ENCODE measurements at regions not wholly inside any gene's neighbourhood (a gene's known extent, or its start where the extent isn't known, plus 50 kb on each side); places are given as distances from the start of the nearest gene placed in this dataset.

DNA sequence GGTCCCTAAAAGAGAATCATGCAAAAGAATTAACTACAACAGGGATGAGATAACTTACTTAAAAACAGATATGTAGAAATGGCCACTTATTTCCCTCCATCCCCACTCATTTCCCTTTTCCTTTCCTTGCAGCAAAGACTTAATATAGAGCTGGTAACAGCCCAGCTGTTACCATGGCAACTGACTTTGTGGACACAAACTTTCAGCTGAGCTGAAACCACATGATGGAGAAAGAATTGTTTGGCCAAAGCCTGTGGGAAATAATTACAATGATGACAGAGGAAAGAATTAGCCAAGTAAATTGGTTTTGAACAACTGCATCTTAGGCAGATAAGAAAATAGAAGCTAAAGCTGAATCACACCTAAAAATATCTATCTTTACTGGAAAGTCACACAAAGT, 364.9 kb downstream of the GALC start:
- Mint-ChIP-seq H3K4me3 (ENCODE audit: low read depth, unreplicated experiment) (no peak overlapping the region), H3K9me3 (ENCODE audit: low read depth, unreplicated experiment) (peaks cover 3% of the 10 kb centered on the region), H3K27me3 (ENCODE audit: unreplicated experiment) (peaks cover 16% of the 10 kb centered on the region), H3K27ac (ENCODE audit: unreplicated experiment) (no peak overlapping the region), H3K36me3 (ENCODE audit: insufficient read depth, unreplicated experiment) (peaks cover 1% of the 10 kb centered on the region), H3K4me1 (ENCODE audit: low read depth, unreplicated experiment) (no peaks in the 10 kb centered on the region)
- BruUV-seq (replicated peaks): no TSS peak
- intact Hi-C loops (cut with micrococcal nuclease; ENCODE audit: unreplicated experiment): no loop called here
- CTCF ChIA-PET: interaction anchor here (0.7 kb wide), 2 partner anchors 41 to 61 kb away, joined by 3 read pairs; no protein-coding TSS in a partner anchor
- DNase-seq: no peak
- TF ChIP-seq, protein P1, sequence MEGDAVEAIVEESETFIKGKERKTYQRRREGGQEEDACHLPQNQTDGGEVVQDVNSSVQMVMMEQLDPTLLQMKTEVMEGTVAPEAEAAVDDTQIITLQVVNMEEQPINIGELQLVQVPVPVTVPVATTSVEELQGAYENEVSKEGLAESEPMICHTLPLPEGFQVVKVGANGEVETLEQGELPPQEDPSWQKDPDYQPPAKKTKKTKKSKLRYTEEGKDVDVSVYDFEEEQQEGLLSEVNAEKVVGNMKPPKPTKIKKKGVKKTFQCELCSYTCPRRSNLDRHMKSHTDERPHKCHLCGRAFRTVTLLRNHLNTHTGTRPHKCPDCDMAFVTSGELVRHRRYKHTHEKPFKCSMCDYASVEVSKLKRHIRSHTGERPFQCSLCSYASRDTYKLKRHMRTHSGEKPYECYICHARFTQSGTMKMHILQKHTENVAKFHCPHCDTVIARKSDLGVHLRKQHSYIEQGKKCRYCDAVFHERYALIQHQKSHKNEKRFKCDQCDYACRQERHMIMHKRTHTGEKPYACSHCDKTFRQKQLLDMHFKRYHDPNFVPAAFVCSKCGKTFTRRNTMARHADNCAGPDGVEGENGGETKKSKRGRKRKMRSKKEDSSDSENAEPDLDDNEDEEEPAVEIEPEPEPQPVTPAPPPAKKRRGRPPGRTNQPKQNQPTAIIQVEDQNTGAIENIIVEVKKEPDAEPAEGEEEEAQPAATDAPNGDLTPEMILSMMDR (IDR thresholded peaks at IDR 0.05; ENCODE audit: unreplicated experiment): no peak

DNA sequence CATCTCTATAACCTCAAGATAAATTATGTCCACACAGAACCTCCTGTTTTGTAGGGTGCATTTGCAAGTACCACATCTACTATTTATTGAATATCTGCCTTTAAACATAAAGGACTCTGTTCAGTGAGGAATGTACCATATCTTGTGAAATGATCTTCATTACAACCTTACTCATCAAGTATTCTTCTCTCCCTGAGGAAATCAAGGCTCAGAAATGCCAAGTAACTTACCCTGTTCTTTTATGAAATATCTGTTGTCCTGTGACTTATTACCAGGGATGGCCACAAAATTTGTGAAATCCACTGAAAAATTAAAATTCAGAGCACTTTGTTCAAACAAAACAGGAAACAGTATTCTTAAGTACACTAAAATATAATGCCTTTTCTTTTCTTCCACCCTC, 366.7 kb downstream of the GALC start:
- CTCF ChIA-PET: no interaction called here

DNA sequence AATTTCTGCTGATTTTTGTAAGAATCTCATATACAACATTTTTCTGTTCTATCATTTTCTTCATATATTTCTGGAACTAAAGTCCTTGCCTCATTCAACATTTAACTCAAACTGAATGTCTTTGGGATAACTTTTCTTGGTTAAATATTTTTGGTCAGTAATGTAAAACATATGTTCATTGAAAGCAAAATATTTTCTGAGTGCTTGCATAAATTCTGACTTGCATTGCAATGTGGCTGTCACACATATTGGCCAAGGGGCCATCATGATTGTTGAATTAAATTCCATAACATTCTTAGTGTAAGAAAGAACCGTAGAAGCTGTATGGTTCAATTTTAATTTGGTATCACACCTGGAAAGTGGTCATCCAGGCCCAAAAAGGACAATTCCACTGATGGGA, 369.4 kb downstream of the GALC start:
- intact Hi-C loops (cut with micrococcal nuclease; ENCODE audit: unreplicated experiment): no loop called here
- H3K9me3 Mint-ChIP-seq (ENCODE audit: low read depth, unreplicated experiment): peaks cover 7% of the 10 kb centered on the region
- H3K27ac Mint-ChIP-seq (ENCODE audit: unreplicated experiment): no peak overlapping the region
- CTCF ChIA-PET: interaction anchor here (0.5 kb wide), 1 partner anchor 848 kb away, joined by 4 read pairs; no protein-coding TSS in a partner anchor
- no peaks in the 10 kb centered on the region for H3K4me1 Mint-ChIP-seq (ENCODE audit: low read depth, unreplicated experiment)
- DNase-seq: no peak
- H3K27me3 Mint-ChIP-seq (ENCODE audit: unreplicated experiment): no peaks in the 10 kb centered on the region
- H3K4me3 Mint-ChIP-seq (ENCODE audit: low read depth, unreplicated experiment): no peak overlapping the region
- peaks cover 5% of the 10 kb centered on the region for H3K36me3 Mint-ChIP-seq (ENCODE audit: insufficient read depth, unreplicated experiment)
- BruUV-seq (replicated peaks): no TSS peak
- TF ChIP-seq, protein P1 (IDR thresholded peaks at IDR 0.05; ENCODE audit: unreplicated experiment): no peak

More for the DNA sequence above, 366.7 kb downstream of the GALC start:
- Mint-ChIP-seq H3K36me3 (ENCODE audit: insufficient read depth, unreplicated experiment) (peaks cover 5% of the 10 kb centered on the region), H3K9me3 (ENCODE audit: low read depth, unreplicated experiment) (peaks cover 7% of the 10 kb centered on the region), H3K4me1 (ENCODE audit: low read depth, unreplicated experiment) (no peaks in the 10 kb centered on the region), H3K27ac (ENCODE audit: unreplicated experiment) (no peak overlapping the region), H3K27me3 (ENCODE audit: unreplicated experiment) (peaks cover 12% of the 10 kb centered on the region), H3K4me3 (ENCODE audit: low read depth, unreplicated experiment) (no peak overlapping the region)
- BruUV-seq (replicated peaks): no TSS peak
- TF ChIP-seq, protein P1 (IDR thresholded peaks at IDR 0.05; ENCODE audit: unreplicated experiment): no peak
- no peak for DNase-seq
- intact Hi-C loops (cut with micrococcal nuclease; ENCODE audit: unreplicated experiment): no loop called here

DNA sequence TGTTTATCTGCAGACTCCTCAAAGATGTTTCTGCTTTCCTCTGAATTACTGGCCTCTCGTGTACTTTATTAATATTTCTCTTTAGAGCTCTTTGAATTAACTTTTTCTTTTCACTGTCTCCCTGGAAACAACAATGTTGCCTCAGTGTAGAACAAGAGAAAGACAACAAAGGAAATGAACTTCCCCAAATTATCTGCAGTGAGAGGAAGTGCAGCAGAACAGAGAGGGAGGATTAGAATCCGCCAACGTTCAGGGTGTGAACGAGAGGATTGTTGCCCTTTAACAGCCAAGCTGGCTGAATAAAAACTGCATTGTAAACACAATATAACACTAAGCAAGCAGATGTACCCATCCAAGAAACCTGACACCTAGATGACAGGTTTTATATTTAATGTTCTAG, 375.9 kb downstream of the GALC start:
- Mint-ChIP-seq H3K27ac (ENCODE audit: unreplicated experiment) (no peak overlapping the region), H3K4me1 (ENCODE audit: low read depth, unreplicated experiment) (peaks cover 13% of the 10 kb centered on the region), H3K4me3 (ENCODE audit: low read depth, unreplicated experiment) (no peak overlapping the region), H3K36me3 (ENCODE audit: insufficient read depth, unreplicated experiment) (no peaks in the 10 kb centered on the region), H3K27me3 (ENCODE audit: unreplicated experiment) (no peaks in the 10 kb centered on the region), H3K9me3 (ENCODE audit: low read depth, unreplicated experiment) (no peaks in the 10 kb centered on the region)
- no peak for DNase-seq
- CTCF ChIA-PET: no interaction called here
- BruUV-seq (replicated peaks): no TSS peak
- TF ChIP-seq, protein P1 (IDR thresholded peaks at IDR 0.05; ENCODE audit: unreplicated experiment): no peak
- intact Hi-C loops (cut with micrococcal nuclease; ENCODE audit: unreplicated experiment): loop anchor here (2.0 to 10.0 kb wide), 6 partner anchors 122 to 550 kb away; no protein-coding TSS in a partner anchor

Measured in Calu3 (cell line).